Mesothelial cell of epicardium (in vitro differentiated cells): ENCODE measurements at regions not wholly inside any gene's neighbourhood (a gene's known extent, or its start where the extent isn't known, plus 50 kb on each side); places are given as distances from the start of the nearest gene placed in this dataset.

ENCODE experiments used
- DNase-seq, 2 experiments: peaks; one replicate each; pipeline ENCODE4 v3.0.0; 2021; ENCODE audit warnings: low spot score in 2 of 2; ENCODE audit not compliant: unreplicated experiment in 2 of 2
- H3K27ac Mint-ChIP-seq: 2 replicates; pipeline ENCODE4 v1.8.0; 2021; ENCODE audit warnings: mixed read lengths
- H3K27me3 Mint-ChIP-seq: 2 replicates; pipeline ENCODE4 v1.8.0; 2021; ENCODE audit warnings: low read depth, mixed read lengths
- H3K36me3 Mint-ChIP-seq: 2 replicates; pipeline ENCODE4 v1.8.0; 2021; ENCODE audit warnings: mixed read lengths
- H3K4me1 Mint-ChIP-seq: 2 replicates; pipeline ENCODE4 v1.8.0; 2021; ENCODE audit warnings: mixed read lengths
- H3K4me3 Mint-ChIP-seq: 2 replicates; pipeline ENCODE4 v1.8.0; 2021; ENCODE audit warnings: mild to moderate bottlenecking, moderate library complexity, mixed read lengths
- H3K9me3 Mint-ChIP-seq: 2 replicates; pipeline ENCODE4 v1.8.0; 2021; ENCODE audit warnings: mixed read lengths
- TF ChIP-seq, protein P1 (sequence below): fragments of 200-600 bp; sonication (generic); IDR thresholded peaks from one replicate; pipeline ENCODE4 v1.5.0; 2021; ENCODE audit warnings: antibody characterized with exemption; ENCODE audit not compliant: unreplicated experiment

DNA sequence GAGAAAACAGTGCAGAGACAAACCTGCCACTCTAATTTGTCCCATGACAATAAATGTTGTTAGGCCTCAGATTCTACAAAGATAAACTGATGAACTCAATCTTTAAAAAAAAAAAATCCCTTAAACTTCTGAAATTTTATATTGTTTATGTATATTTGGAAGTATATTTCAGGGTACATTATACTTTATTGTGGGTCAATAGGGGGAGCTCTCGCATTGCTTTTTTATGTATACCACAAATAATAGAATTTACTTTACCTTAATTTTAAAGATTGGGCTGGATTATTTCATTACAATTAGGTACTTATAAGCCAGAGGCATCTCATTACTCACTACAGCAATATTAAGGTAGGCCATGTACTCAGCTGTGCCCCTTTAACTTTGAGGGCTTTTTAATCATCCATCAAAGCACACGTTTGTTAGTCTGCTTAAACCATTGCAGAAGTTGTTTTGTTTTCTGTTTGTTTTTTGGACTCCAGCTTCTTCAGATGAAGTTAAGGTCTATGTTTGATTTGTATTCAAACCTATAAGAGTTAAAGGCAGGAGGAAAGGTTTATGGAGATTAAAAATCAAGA lies 56.3 kb upstream of the EYA4 start:
- Mint-ChIP-seq H3K27ac (peak overlapping the region; percentile 41), H3K4me1 (peaks cover 38% of the 10 kb centered on the region), H3K9me3 (no peaks in the 10 kb centered on the region), H3K36me3 (no peaks in the 10 kb centered on the region), H3K27me3 (no peaks in the 10 kb centered on the region), H3K4me3 (no peak overlapping the region)
- DNase-seq: no peak
- TF ChIP-seq, protein P1, sequence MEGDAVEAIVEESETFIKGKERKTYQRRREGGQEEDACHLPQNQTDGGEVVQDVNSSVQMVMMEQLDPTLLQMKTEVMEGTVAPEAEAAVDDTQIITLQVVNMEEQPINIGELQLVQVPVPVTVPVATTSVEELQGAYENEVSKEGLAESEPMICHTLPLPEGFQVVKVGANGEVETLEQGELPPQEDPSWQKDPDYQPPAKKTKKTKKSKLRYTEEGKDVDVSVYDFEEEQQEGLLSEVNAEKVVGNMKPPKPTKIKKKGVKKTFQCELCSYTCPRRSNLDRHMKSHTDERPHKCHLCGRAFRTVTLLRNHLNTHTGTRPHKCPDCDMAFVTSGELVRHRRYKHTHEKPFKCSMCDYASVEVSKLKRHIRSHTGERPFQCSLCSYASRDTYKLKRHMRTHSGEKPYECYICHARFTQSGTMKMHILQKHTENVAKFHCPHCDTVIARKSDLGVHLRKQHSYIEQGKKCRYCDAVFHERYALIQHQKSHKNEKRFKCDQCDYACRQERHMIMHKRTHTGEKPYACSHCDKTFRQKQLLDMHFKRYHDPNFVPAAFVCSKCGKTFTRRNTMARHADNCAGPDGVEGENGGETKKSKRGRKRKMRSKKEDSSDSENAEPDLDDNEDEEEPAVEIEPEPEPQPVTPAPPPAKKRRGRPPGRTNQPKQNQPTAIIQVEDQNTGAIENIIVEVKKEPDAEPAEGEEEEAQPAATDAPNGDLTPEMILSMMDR: peak; percentile 73

DNA sequence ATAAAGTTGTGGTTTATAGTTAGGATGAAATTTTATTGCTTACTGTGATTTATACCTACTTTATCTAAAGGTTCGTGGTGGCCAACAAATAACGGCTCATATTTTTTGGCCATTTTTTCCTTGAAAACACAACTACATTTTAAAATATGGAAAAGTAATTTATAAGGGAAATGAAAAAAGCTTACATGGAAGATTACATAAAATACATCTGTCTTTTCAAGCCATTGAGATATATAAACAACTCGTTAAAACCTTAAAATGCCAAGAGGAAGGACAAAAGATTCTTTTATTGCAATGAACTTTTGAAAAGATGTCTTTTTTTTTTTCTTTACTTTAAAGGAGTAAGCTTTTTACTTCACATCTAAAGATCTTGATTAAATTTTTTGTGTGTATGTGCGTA lies 55.4 kb upstream of the EYA4 start:
- Mint-ChIP-seq H3K4me1 (peaks cover 38% of the 10 kb centered on the region), H3K27me3 (no peaks in the 10 kb centered on the region), H3K36me3 (no peaks in the 10 kb centered on the region), H3K4me3 (no peak overlapping the region), H3K27ac (no peak overlapping the region), H3K9me3 (no peaks in the 10 kb centered on the region)
- TF ChIP-seq, protein P1: no peak
- DNase-seq: no peak

DNA sequence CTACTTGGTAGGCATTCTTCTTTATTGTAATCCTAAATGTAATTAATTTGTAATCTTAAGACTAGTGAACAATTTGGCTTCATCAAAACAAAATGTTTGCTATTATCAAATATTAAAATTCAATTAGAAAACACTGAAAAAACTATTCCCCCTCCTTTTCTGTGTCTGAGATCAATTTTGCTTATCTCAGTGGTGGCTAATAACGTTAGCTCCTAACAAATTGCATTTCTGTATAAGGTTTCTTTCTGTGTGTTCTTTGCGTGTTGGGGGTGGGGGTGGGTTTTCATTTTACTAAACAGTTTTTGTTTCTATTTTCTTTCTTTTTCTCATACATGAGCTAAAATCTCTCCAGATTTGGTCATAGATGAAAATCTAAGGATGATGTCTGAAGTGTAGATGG lies 54.0 kb upstream of the EYA4 start:
- TF ChIP-seq, protein P1: no peak
- H3K27ac Mint-ChIP-seq: no peak overlapping the region

DNA sequence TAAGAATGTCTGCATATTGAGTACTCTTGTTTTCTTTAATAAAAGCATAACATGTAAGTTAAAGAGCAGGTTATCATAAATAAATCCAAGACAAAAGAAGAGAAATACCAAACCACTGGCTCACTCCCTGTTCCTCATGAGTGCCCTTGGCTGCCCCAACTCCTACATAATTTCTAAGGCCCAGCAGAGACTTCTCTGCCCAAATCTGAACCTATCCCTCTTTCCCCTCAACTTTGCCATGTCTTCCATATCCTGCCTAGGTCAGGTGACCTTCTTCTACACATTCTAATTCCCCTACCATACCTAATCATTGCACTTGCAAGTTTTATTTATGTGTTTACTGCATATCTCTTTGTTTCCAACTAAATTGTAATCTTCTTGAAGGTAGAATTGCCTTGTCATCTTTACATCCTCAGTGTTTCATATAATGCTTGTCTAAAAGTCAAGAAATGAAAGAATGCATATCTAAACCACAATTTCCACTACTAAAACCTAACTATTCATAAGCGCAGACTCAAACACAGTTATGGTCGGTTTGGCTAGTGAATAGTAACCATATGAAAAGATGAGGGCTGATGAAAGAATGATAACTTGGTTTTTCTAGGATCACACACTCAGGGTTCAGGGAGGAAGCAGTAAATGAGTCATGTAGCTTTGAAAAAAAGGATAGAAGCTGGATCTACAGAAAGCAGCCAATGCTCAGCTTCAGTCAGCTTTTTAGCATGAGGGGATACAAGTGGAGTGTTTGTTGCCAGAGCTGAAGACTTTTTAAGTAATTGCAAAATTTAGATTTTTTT lies 53.3 kb upstream of the EYA4 start:
- H3K27ac Mint-ChIP-seq: no peak overlapping the region
- peaks cover 2% of the 10 kb centered on the region for H3K27me3 Mint-ChIP-seq
- peaks cover 3% of the 10 kb centered on the region for H3K9me3 Mint-ChIP-seq
- H3K4me3 Mint-ChIP-seq: no peak overlapping the region
- peaks cover 3% of the 10 kb centered on the region for H3K36me3 Mint-ChIP-seq
- DNase-seq: no peak
- peaks cover 46% of the 10 kb centered on the region for H3K4me1 Mint-ChIP-seq
- TF ChIP-seq, protein P1: no peak

More for the DNA sequence above, 54.0 kb upstream of the EYA4 start:
- no peak for DNase-seq
- Mint-ChIP-seq H3K4me3 (no peak overlapping the region), H3K9me3 (no peaks in the 10 kb centered on the region), H3K4me1 (peaks cover 46% of the 10 kb centered on the region), H3K27me3 (no peaks in the 10 kb centered on the region), H3K36me3 (no peaks in the 10 kb centered on the region)

DNA sequence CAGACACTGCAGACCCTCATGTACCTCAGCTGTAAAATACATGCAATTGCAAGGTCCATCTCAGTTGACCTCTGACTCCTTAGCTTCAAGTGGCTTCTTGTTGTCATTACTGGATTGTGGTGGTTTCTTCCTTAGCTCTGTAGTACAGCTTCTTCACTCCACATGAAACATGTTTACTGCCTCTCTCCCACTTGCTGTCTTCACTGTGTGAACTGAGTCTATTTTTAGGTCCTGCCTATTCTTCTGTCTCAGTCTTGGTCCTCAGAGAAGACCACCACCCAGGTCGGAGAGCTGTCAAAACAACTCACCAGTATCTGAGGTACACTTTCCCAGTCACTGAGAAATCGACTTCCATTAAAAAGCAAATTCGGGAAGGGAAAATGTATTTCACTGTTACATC lies 50.2 kb upstream of the EYA4 start:
- H3K9me3 Mint-ChIP-seq: peaks cover 22% of the 10 kb centered on the region
- H3K27ac Mint-ChIP-seq: no peak overlapping the region
- H3K36me3 Mint-ChIP-seq: peaks cover 7% of the 10 kb centered on the region
- H3K4me1 Mint-ChIP-seq: peaks cover 34% of the 10 kb centered on the region
- TF ChIP-seq, protein P1: no peak
- peaks cover 8% of the 10 kb centered on the region for H3K27me3 Mint-ChIP-seq
- H3K4me3 Mint-ChIP-seq: no peak overlapping the region
- no peak for DNase-seq
